ENCODE measurements at regions not wholly inside any gene's neighbourhood (a gene's known extent, or its start where the extent isn't known, plus 50 kb on each side); places are given as distances from the start of the nearest gene placed in this dataset.
A peak's percentile ranks its signal among the peaks of the same experiment; 100 is the strongest.

- H3K79me1 ChIP-seq (ENCODE audit: low read depth, low read length): no peaks in the 10 kb centered on the region
- no peaks in the 10 kb centered on the region for H3K9me3 ChIP-seq (ENCODE audit: insufficient read depth in 2 of 2, low read depth in 1 of 2, low read length in 1 of 2)
- no peak overlapping the region for H3K18ac ChIP-seq (ENCODE audit: extremely low read depth, low read length)
- H3K4me2 ChIP-seq (ENCODE audit: insufficient read depth in 1 of 2, low read depth in 2 of 2, low read length in 2 of 2): no peak overlapping the region
- no peak overlapping the region for H3K4me3 ChIP-seq (ENCODE audit: extremely low read depth in 1 of 4, insufficient read depth in 2 of 4, low read depth in 3 of 4, low read length in 4 of 4)
- DNase-seq (ENCODE audit: low read depth in 1 of 2, low spot score in 2 of 2) (no peak), FAIRE-seq (no peak)
- no peaks in the 10 kb centered on the region for H3K27me3 ChIP-seq (replicated peaks in 1 of 4; ENCODE audit: control insufficient read depth in 3 of 4, extremely low read depth in 1 of 4, insufficient read depth in 3 of 4, low read length in 3 of 4)
- no peaks in the 10 kb centered on the region for H3K79me2 ChIP-seq (ENCODE audit: control insufficient read depth in 1 of 2, insufficient read depth in 2 of 2, low read length in 2 of 2)
- H3K56ac ChIP-seq (replicated peaks; ENCODE audit: insufficient read length, low read depth, low read length): no peak overlapping the region
- POLR2A ChIA-PET (ENCODE audit: partially characterized antibody): no interaction called here
- CTCF ChIA-PET (ENCODE audit: partially characterized antibody): no interaction called here
- H2AK5ac ChIP-seq (ENCODE audit: low read depth, low read length): no peak overlapping the region
- TF ChIP-seq GTF2F1 (IDR thresholded peaks at IDR 0.05; ENCODE audit: borderline replicate concordance, low read depth, low read length) (no peak), CEBPB (IDR thresholded peaks at IDR 0.05; ENCODE audit: low read depth, low read length) (peak; percentile 45; the same call in 1 of the 2 replicates)
- H3K4me1 ChIP-seq (replicated peaks in 1 of 4; ENCODE audit: control insufficient read depth in 3 of 4, insufficient read depth in 4 of 4, low read length in 3 of 4): no peaks in the 10 kb centered on the region
- no peak overlapping the region for H3K4ac ChIP-seq (replicated peaks; ENCODE audit: insufficient read length, low read depth, low read length)
- no peak overlapping the region for H4K8ac ChIP-seq (ENCODE audit: extremely low read depth, insufficient read depth, low read length)
- H3K27ac ChIP-seq (ENCODE audit: low read depth, low read length): no peak overlapping the region
- H3K23ac ChIP-seq (ENCODE audit: insufficient read length): no peak overlapping the region
- no peak overlapping the region for H4K91ac ChIP-seq (replicated peaks; ENCODE audit: insufficient read length, low read length)
- H3K23me2 ChIP-seq (ENCODE audit: low read depth, low read length): no peaks in the 10 kb centered on the region
- H3K14ac ChIP-seq (ENCODE audit: insufficient read length): no peak overlapping the region
- no peak overlapping the region for H3K9ac ChIP-seq (replicated peaks in 1 of 4; ENCODE audit: extremely low read depth in 1 of 4, low read depth in 3 of 4, low read length in 3 of 4)
- H2BK15ac ChIP-seq (ENCODE audit: low read length): no peak overlapping the region
- H2BK20ac ChIP-seq (ENCODE audit: low read length): no peak overlapping the region
- H2BK120ac ChIP-seq (replicated peaks; ENCODE audit: low read depth, low read length): no peak overlapping the region
- no peak overlapping the region for H2AFZ ChIP-seq (ENCODE audit: low read length)
- H2BK12ac ChIP-seq (ENCODE audit: low read depth, low read length): no peak overlapping the region
- no peaks in the 10 kb centered on the region for H4K20me1 ChIP-seq (replicated peaks in 1 of 2; ENCODE audit: control insufficient read depth in 1 of 2, insufficient read depth in 2 of 2, low read length in 2 of 2)
- WGBS, 2 experiments (ENCODE audit: extremely low coverage in 1 of 2, insufficient coverage in 1 of 2, insufficient read length in 1 of 2, insufficient replicate concordance in 2 of 2, low coverage in 1 of 2, low lambda C conversion rate in 2 of 2, missing lambda C conversion rate in 1 of 2): 75% methylated on average over 1 of the region's 1 CpG; no CpG with 5 or more reads in 1 of the 2 experiments
- no peak overlapping the region for H4K5ac ChIP-seq (ENCODE audit: insufficient read length, low read depth, low read length)
- no peaks in the 10 kb centered on the region for H3K36me3 ChIP-seq (ENCODE audit: control insufficient read depth in 2 of 4, insufficient read depth in 4 of 4, low read length in 3 of 4)
- H2BK5ac ChIP-seq (ENCODE audit: low read depth, low read length): no peak overlapping the region
Observed at GRCh38 chr15:94644433-94644832, 413.1 kb downstream of the MCTP2 start.

Measured in H1 (cell line).